HepG2 (cell line): ENCODE measurements at regions not wholly inside any gene's neighbourhood (a gene's known extent, or its start where the extent isn't known, plus 50 kb on each side); places are given as distances from the start of the nearest gene placed in this dataset.

Source experiments
- ATAC-seq: fragments of 200-7000 bp; cut with Tn5 transposase; 3 replicates; pipeline ENCODE4 v1.9.1; 2020; ENCODE audit warnings: mild to moderate bottlenecking, moderate library complexity
- BruUV-seq: library from RNA; stranded (reverse); fragments of 400-500 nt; replicated peaks from 2 replicates; lab custom pipeline; 2021; lab: Mats Ljungman, UMichigan
- CTCF ChIA-PET: fragments of 300-600 bp; formaldehyde crosslinking; extraction: SDS; loops from one replicate; lab custom pipeline; 2021; ENCODE audit warnings: low total read pairs, inconsistent platforms, low intra/inter-chr PET ratio; lab: Yijun Ruan, JAX
- POLR2A ChIA-PET: fragments of 350-600 bp; sonication (Branson Sonifier 250); formaldehyde crosslinking; loops from one replicate; lab custom pipeline; 2020; ENCODE audit warnings: antibody characterized with exemption, inconsistent platforms; lab: Yijun Ruan, JAX
- DNase-seq: peaks from one replicate; pipeline ENCODE4 v3.0.0-alpha.2; 2015; ENCODE audit warnings: low spot score
- FAIRE-seq: peaks from 3 replicates; lab custom pipeline; 2011; peaks lifted over from hg19 to GRCh38; lab: Jason Lieb, UNC
- H2AFZ ChIP-seq: one replicate; pipeline ENCODE4 v1.6.1; 2011; ENCODE audit warnings: low read length, inconsistent platforms
- H3K27ac ChIP-seq: fragments of 300-600 bp; 3 replicates; pipeline ENCODE4 v1.8.0; 2011; ENCODE audit warnings: mixed run types, mild to moderate bottlenecking, mixed read lengths, low read length, inconsistent platforms; ENCODE audit not compliant: insufficient read depth; ENCODE audit errors: extremely low read length
- H3K27me3 ChIP-seq, 2 experiments: fragments of 200-600 bp in 1 of 2; 2 replicates in 1 of 2; 3 replicates in 1 of 2; pipeline versions ENCODE4 v1.6.0 to v1.8.0; 2011; ENCODE audit warnings: low read length in 2 of 2, mild to moderate bottlenecking in 2 of 2, moderate library complexity in 2 of 2, inconsistent platforms in 1 of 2; ENCODE audit not compliant: insufficient read depth in 2 of 2, control insufficient read depth in 1 of 2
- H3K36me3 ChIP-seq, 2 experiments: fragments of 200-600 bp in 1 of 2; replicated peaks in 1 of 2; 2 replicates in 1 of 2; 3 replicates in 1 of 2; pipeline versions ENCODE4 v1.5.1 to v1.8.0; 2011; ENCODE audit warnings: low read length in 2 of 2, inconsistent platforms in 1 of 2; ENCODE audit not compliant: insufficient read depth in 2 of 2, control insufficient read depth in 1 of 2
- H3K4me1 ChIP-seq: 2 replicates; pipeline ENCODE4 v1.5.1; 2012; ENCODE audit warnings: low read length, inconsistent platforms; ENCODE audit not compliant: insufficient read depth
- H3K4me2 ChIP-seq: 2 replicates; pipeline ENCODE4 v1.6.0; 2011; ENCODE audit warnings: low read depth, low read length, inconsistent platforms
- H3K4me3 ChIP-seq, 3 experiments: fragments of 200-600 bp in 1 of 3; sonication (generic), shearing (Covaris generic) in 1 of 3; replicated peaks in 1 of 3; 2 replicates each; pipeline ENCODE4 v1.5.1; 2011 to 2016; ENCODE audit warnings: low read length in 3 of 3, inconsistent platforms in 2 of 3, low read depth in 2 of 3, mild to moderate bottlenecking in 2 of 3, control low read depth in 1 of 3, mixed read lengths in 1 of 3; ENCODE audit not compliant: insufficient read depth in 1 of 3
- H3K79me2 ChIP-seq: one replicate; pipeline ENCODE4 v1.6.1; 2011; ENCODE audit warnings: low read length, inconsistent platforms; ENCODE audit not compliant: insufficient read depth
- H3K9ac ChIP-seq: 2 replicates; pipeline ENCODE4 v1.6.0; 2011; ENCODE audit warnings: mild to moderate bottlenecking, low read depth, low read length, inconsistent platforms; ENCODE audit not compliant: insufficient read depth
- H3K9me3 ChIP-seq: 2 replicates; pipeline ENCODE4 v1.5.1; 2012; ENCODE audit warnings: mild to moderate bottlenecking, low read length
- H4K20me1 ChIP-seq: 2 replicates; pipeline ENCODE4 v1.6.0; 2011; ENCODE audit warnings: inconsistent platforms, mild to moderate bottlenecking, low read length, moderate library complexity; ENCODE audit not compliant: insufficient read depth
- ARHGAP35 ChIP-seq: sonication (generic); formaldehyde crosslinking; IDR thresholded peaks from 2 replicates; pipeline ENCODE4 v1.9.0; 2022; ENCODE audit warnings: mild to moderate bottlenecking, inconsistent platforms, moderate library complexity, missing genetic modification reagents, borderline replicate concordance
- CBX1 ChIP-seq: IDR thresholded peaks from one replicate; pipeline ENCODE4 v1.6.1; 2016; ENCODE audit warnings: antibody characterized with exemption, low read depth
- FOXJ3 ChIP-seq: sonication (generic); formaldehyde crosslinking; IDR thresholded peaks from 2 replicates; pipeline ENCODE4 v1.4.0; 2020; ENCODE audit warnings: missing genetic modification reagents, mild to moderate bottlenecking, borderline replicate concordance
- KLF15 ChIP-seq: sonication (generic); formaldehyde crosslinking; IDR thresholded peaks from 2 replicates; pipeline ENCODE4 v1.8.1; 2023; ENCODE audit warnings: borderline replicate concordance, mild to moderate bottlenecking, inconsistent platforms, missing genetic modification reagents, mixed read lengths
- MEIS1 ChIP-seq: sonication (generic); formaldehyde crosslinking; IDR thresholded peaks from 2 replicates; pipeline ENCODE4 v1.9.0; 2021; ENCODE audit warnings: mild to moderate bottlenecking, missing genetic modification reagents, moderate library complexity, borderline replicate concordance
- NCOR1 ChIP-seq: fragments of 200-600 bp; sonication (generic); IDR thresholded peaks from 2 replicates; pipeline ENCODE4 v1.7.0; 2017; ENCODE audit warnings: antibody characterized with exemption, low read length, borderline replicate concordance
- PCBP1 ChIP-seq: fragments of 200-400 bp; formaldehyde crosslinking; IDR thresholded peaks from 2 replicates; pipeline ENCODE4 v1.6.1; 2017; ENCODE audit warnings: mild to moderate bottlenecking, low read depth, low read length, borderline replicate concordance
- SPEN ChIP-seq: sonication (generic); formaldehyde crosslinking; IDR thresholded peaks from 2 replicates; pipeline ENCODE4 v1.5.1; 2020; ENCODE audit warnings: low read depth, mild to moderate bottlenecking, missing genetic modification reagents
- SYNCRIP ChIP-seq: fragments of 200-400 bp; formaldehyde crosslinking; IDR thresholded peaks from 2 replicates; pipeline ENCODE4 v1.6.1; 2018; ENCODE audit warnings: mild to moderate bottlenecking, low read depth, low read length; ENCODE audit not compliant: insufficient read depth
- TBP ChIP-seq: sonication (generic); formaldehyde crosslinking; IDR thresholded peaks from 2 replicates; pipeline ENCODE4 v1.5.0; 2020; ENCODE audit warnings: missing genetic modification reagents
- WIZ ChIP-seq: sonication (generic); formaldehyde crosslinking; IDR thresholded peaks from 2 replicates; pipeline ENCODE4 v1.5.1; 2020; ENCODE audit warnings: mild to moderate bottlenecking, missing genetic modification reagents
- ZBTB1 ChIP-seq: sonication (generic); formaldehyde crosslinking; IDR thresholded peaks from 2 replicates; pipeline ENCODE4 v1.4.0; 2020; ENCODE audit warnings: missing genetic modification reagents, borderline replicate concordance
- ZNF101 ChIP-seq: sonication (generic); formaldehyde crosslinking; IDR thresholded peaks from 2 replicates; pipeline ENCODE4 v1.4.0; 2020; ENCODE audit warnings: mild to moderate bottlenecking, low read depth, missing genetic modification reagents, borderline replicate concordance
- ZNF138 ChIP-seq: sonication (generic); formaldehyde crosslinking; IDR thresholded peaks from 2 replicates; pipeline ENCODE4 v1.5.0; 2020; ENCODE audit warnings: mild to moderate bottlenecking, low read depth, missing genetic modification reagents
- ZNF431 ChIP-seq: sonication (generic); formaldehyde crosslinking; IDR thresholded peaks from 2 replicates; pipeline ENCODE4 v1.9.0; 2022; ENCODE audit warnings: missing genetic modification reagents, low read depth, mild to moderate bottlenecking, borderline replicate concordance
- WGBS: methylation state at CpG from one replicate; pipeline ENCODE4 v1.1.6; 2017; ENCODE audit warnings: low lambda C conversion rate; 5-methylcytosine and 5-hydroxymethylcytosine counted together
- in situ Hi-C: cut with HindIII; loops from 2 replicates; pipeline ENCODE4 v1.10.0; 2017; ENCODE audit warnings: low pct_unique_long_range_greater_than_20kb; ENCODE audit not compliant: extremely low pct_ligation_motif_present
- intact Hi-C: fragments of 100-400 bp; cut with micrococcal nuclease; formaldehyde crosslinking; loops from one replicate; pipeline ENCODE4 v1.10.0; 2022; ENCODE audit not compliant: unreplicated experiment
- TF ChIP-seq, protein P1 (sequence below): sonication (generic); formaldehyde crosslinking; IDR thresholded peaks from 2 replicates; pipeline ENCODE4 v1.5.0; 2020; ENCODE audit warnings: mild to moderate bottlenecking, missing genetic modification reagents
- TF ChIP-seq, protein P2 (sequence below): sonication (generic); formaldehyde crosslinking; IDR thresholded peaks from 2 replicates; pipeline ENCODE4 v1.4.0; 2020; ENCODE audit warnings: missing genetic modification reagents

DNA sequence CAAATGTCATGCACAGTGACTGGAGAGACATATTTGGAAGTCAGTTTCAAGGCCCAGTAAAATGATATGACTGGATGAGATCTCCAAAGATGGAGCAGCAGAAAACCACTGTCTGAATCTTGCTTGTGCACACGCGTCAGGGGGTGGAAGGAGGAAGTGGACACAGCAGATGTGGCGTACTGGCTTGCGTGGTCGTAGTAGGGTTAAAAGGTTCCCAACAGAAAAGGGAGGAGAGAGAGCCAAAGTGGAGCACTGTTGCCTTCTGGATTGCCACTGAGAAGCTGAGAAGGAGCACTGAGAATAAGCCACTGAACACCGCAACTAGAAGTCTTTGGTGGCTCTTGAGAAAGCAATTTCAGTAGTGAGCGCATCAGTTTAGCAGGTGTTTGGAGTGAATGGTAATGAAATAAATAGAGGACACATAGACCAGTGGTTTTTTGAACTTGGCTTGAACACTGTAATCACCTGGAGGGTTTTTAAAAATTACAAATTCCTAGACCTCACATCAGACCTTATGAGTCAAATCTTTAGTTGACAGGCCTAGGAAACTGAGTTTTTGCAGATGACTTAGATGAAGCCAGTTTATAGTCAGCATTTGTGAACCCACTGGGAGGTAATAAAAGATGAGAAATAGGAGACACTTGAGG is 227.3 kb downstream of the PTEN start:
- DNase-seq: no peak
- POLR2A ChIA-PET: no interaction called here
- no peaks in the 10 kb centered on the region for H3K9me3 ChIP-seq
- BruUV-seq: no TSS peak
- H3K27ac ChIP-seq: no peak overlapping the region
- no peaks in the 10 kb centered on the region for H3K79me2 ChIP-seq
- H3K4me3 ChIP-seq: no peak overlapping the region
- H2AFZ ChIP-seq: no peak overlapping the region
- CTCF ChIA-PET: no interaction called here
- in situ Hi-C loops: no loop called here
- H3K36me3 ChIP-seq: no peaks in the 10 kb centered on the region
- no peak overlapping the region for H3K4me2 ChIP-seq
- no peak for FAIRE-seq
- peaks cover 5% of the 10 kb centered on the region for H3K4me1 ChIP-seq
- no peak overlapping the region for H3K9ac ChIP-seq
- H3K27me3 ChIP-seq: peaks cover 0 to 1% of the 10 kb centered on the region in 2 experiments; a peak in 1 of 5 replicates
- intact Hi-C loops: no loop called here
- 75% methylated on average over 7 of the region's 7 CpGs for WGBS
- ATAC-seq: no peak
- H4K20me1 ChIP-seq: no peaks in the 10 kb centered on the region
- TF ChIP-seq MEIS1 (CRISPR knock-in tag) (no peak), PCBP1 (no peak)
- TF ChIP-seq, all 625 proteins: peak for 0

DNA sequence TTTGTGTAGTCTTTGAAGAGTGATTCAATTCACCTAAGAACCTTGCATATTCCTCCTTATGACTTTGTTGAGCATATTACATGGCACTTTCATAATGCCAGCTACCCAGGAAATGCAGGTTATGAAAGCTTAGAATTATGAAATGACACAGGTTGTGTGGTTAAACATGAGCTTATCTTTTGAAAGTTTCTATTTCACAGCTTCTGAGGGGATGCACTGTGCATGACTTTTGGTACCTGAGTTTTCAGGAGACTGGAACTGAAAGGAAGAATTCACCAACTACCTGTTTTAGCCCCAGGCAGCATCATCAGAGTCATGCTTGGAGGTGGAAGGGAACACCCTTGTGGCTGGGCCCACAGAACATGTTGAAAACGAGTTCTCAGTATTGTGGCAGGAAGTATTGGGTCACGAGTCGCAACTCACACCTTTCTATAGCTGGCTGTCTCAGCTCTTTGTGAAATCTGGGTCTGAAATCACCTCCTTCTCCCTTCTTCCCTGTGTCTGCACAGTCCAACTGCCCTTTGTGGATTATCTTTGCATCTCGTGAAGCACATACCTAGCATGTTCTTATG is 228.2 kb downstream of the PTEN start:
- in situ Hi-C loops: no loop called here
- intact Hi-C loops: no loop called here
- H3K4me3 ChIP-seq: no peak overlapping the region
- FAIRE-seq (no peak), ATAC-seq (no peak), DNase-seq (no peak)
- no peaks in the 10 kb centered on the region for H3K79me2 ChIP-seq
- H3K27ac ChIP-seq: no peak overlapping the region
- ChIA-PET CTCF (no interaction called here), POLR2A (no interaction called here)
- 25% methylated on average over 4 of the region's 4 CpGs for WGBS
- no peak overlapping the region for H3K9ac ChIP-seq
- peaks cover 0 to 1% of the 10 kb centered on the region in 2 experiments; a peak in 1 of 5 replicates for H3K27me3 ChIP-seq
- BruUV-seq: no TSS peak
- no peak overlapping the region for H2AFZ ChIP-seq
- no peak overlapping the region for H3K4me2 ChIP-seq
- H3K4me1 ChIP-seq: peaks cover 13% of the 10 kb centered on the region
- H3K36me3 ChIP-seq: no peaks in the 10 kb centered on the region
- H4K20me1 ChIP-seq: no peaks in the 10 kb centered on the region
- H3K9me3 ChIP-seq: no peaks in the 10 kb centered on the region
- TF ChIP-seq ZNF431: no peak
- TF ChIP-seq KLF15: no peak
- no peak for TF ChIP-seq SYNCRIP
- TF ChIP-seq SPEN (CRISPR knock-in tag): no peak
- no peak for TF ChIP-seq CBX1
- TF ChIP-seq FOXJ3 (CRISPR knock-in tag): no peak
- TF ChIP-seq NCOR1: no peak
- TF ChIP-seq, protein P1, sequence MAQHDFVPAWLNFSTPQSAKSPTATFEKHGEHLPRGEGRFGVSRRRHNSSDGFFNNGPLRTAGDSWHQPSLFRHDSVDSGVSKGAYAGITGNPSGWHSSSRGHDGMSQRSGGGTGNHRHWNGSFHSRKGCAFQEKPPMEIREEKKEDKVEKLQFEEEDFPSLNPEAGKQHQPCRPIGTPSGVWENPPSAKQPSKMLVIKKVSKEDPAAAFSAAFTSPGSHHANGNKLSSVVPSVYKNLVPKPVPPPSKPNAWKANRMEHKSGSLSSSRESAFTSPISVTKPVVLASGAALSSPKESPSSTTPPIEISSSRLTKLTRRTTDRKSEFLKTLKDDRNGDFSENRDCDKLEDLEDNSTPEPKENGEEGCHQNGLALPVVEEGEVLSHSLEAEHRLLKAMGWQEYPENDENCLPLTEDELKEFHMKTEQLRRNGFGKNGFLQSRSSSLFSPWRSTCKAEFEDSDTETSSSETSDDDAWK: no peak
- no peak for TF ChIP-seq TBP
- TF ChIP-seq ZNF138 (CRISPR knock-in tag): no peak
- TF ChIP-seq, protein P2, sequence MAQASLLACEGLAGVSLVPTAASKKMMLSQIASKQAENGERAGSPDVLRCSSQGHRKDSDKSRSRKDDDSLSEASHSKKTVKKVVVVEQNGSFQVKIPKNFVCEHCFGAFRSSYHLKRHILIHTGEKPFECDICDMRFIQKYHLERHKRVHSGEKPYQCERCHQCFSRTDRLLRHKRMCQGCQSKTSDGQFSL (CRISPR knock-in tag): no peak
- no peak for TF ChIP-seq WIZ (CRISPR knock-in tag)
- TF ChIP-seq ZBTB1 (CRISPR knock-in tag): no peak
- no peak for TF ChIP-seq ZNF101 (CRISPR knock-in tag)
- TF ChIP-seq ARHGAP35: no peak
